DMS 273 treated with DMSO at 0.1 percent for 48 hours (cell line): ENCODE measurements at regions not wholly inside any gene's neighbourhood (a gene's known extent, or its start where the extent isn't known, plus 50 kb on each side); places are given as distances from the start of the nearest gene placed in this dataset.
A peak's percentile ranks its signal among the peaks of the same experiment; 100 is the strongest.
"Not testable (repeated sequence)": the region's sequence is repeated elsewhere in the genome, so short reads cannot be mapped to it uniquely, and the experiment has no call there.

Source experiments
- DNase-seq: peaks from one replicate; lab custom pipeline; 2025; lab: John Stamatoyannopoulos, UW

- no peak for DNase-seq
Measured at GRCh38 chr20:58040447-58041290, 187.8 kb downstream of the ANKRD60 start.

- no peak for DNase-seq
Measured at GRCh38 chr20:58039274-58040092, 189.0 kb downstream of the ANKRD60 start.

- DNase-seq, result no peak
Measured at GRCh38 chr20:58038123-58038654, 190.3 kb downstream of the ANKRD60 start.

- DNase-seq, result no peak
Measured at GRCh38 chr20:58037631-58038030, 190.8 kb downstream of the ANKRD60 start.

- no peak for DNase-seq
Measured at GRCh38 chr20:58033026-58033536, 195.4 kb downstream of the ANKRD60 start.

- DNase-seq, result no peak
Measured at GRCh38 chr20:58032599-58032998, 195.9 kb downstream of the ANKRD60 start.

- DNase-seq, result not testable (repeated sequence)
Measured at GRCh38 chr20:58031350-58031749, 197.1 kb downstream of the ANKRD60 start.

- DNase-seq, result peak; percentile 1
Measured at GRCh38 chr20:58028123-58028522, 200.3 kb downstream of the ANKRD60 start.

- no peak for DNase-seq
Measured at GRCh38 chr20:58026361-58026760, 202.1 kb downstream of the ANKRD60 start.

- no peak for DNase-seq
Measured at GRCh38 chr20:58025233-58025632, 203.2 kb downstream of the ANKRD60 start.

GRCh38 chr20:58024241-58024721 lies 204.2 kb downstream of the ANKRD60 start:
- no peak for DNase-seq

GRCh38 chr20:58023781-58024180 lies 204.7 kb downstream of the ANKRD60 start:
- no peak for DNase-seq

- no peak for DNase-seq
Measured at GRCh38 chr20:58023346-58023745, 205.1 kb downstream of the ANKRD60 start.

GRCh38 chr20:58022711-58023110 lies 205.7 kb downstream of the ANKRD60 start:
- no peak for DNase-seq

- no peak for DNase-seq
Measured at GRCh38 chr20:58021481-58021880, 207.0 kb downstream of the ANKRD60 start.

GRCh38 chr20:58020656-58021454 lies 207.6 kb downstream of the ANKRD60 start:
- no peak for DNase-seq

- DNase-seq, result no peak
Measured at GRCh38 chr20:58019850-58020625, 208.4 kb downstream of the ANKRD60 start.

GRCh38 chr20:58019027-58019849 lies 209.2 kb downstream of the ANKRD60 start:
- DNase-seq, result no peak

- no peak for DNase-seq
Measured at GRCh38 chr20:58018590-58018989, 209.9 kb downstream of the ANKRD60 start.

- no peak for DNase-seq
Measured at GRCh38 chr20:58017970-58018530, 210.4 kb downstream of the ANKRD60 start.
